ENCODE measurements at regions not wholly inside any gene's neighbourhood (a gene's known extent, or its start where the extent isn't known, plus 50 kb on each side); places are given as distances from the start of the nearest gene placed in this dataset.
"Not testable (repeated sequence)": the region's sequence is repeated elsewhere in the genome, so short reads cannot be mapped to it uniquely, and the experiment has no call there.

DNA sequence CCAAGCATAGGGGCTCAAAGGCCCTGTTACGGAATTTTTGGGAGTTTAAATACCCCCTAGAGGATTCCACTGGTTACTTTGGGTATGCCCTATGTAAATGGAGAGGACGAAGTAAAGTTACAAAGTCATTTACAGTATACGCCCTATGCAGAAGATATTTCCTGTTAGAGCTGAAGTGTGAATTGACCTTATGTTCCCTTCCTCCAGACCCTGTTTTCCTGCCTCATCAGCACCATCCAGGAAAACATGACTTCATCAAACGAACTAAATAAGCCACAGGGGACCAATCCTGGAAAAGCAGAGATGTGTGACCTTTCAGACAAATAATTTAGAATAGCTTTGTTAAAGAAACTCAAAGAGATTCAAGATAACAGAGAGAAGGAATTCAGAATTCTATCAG lies 177.4 kb downstream of the SQOR start:
- no peak for DNase-seq

- DNase-seq, result not testable (repeated sequence)
Observed at GRCh38 chr15:45817578-45817977, 182.7 kb downstream of the SQOR start.

- DNase-seq, result no peak
Observed at GRCh38 chr15:45821390-45821789, 186.6 kb downstream of the SQOR start.

DNA sequence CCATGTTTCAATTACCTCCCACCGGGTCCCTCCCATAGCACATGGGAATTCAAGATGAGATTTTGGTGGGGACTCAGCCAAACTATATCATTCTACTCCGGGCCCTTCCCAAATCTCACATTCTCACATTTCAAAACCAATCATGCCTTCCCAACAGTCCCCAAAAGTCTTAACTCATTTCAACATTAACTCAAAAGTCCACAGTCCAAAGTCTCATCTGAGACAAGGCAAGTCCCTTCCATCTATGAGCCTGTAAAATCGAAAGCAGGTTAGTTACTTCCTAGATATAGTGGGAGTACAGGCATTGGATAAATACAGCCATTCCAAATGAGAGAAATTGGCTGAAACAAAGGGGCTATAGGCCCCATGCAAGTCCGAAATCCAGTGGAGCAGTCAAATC lies 188.1 kb downstream of the SQOR start:
- not testable (repeated sequence) for DNase-seq

DNA sequence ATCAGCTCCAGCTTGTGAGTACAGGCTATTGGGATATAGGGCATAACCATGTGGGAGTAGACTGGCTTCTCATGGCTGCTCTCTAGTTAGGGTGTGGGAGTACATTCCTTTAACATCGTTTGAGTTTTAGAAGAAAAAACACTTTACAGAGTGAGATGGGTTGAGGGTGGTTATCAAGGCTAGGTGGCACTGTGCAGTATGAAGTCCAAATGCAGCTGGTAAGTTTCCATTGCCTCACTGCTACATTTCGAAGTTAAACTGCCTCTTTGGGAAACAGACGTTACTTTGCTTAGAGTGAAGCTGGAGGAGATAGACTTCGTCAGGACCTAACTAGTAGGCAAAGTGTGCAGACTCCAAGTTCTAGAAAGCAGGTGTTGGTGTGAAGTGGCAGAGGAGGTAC lies 192.4 kb downstream of the SQOR start:
- no peak for DNase-seq

- no peak for DNase-seq
Observed at GRCh38 chr15:45827766-45828165, 192.9 kb downstream of the SQOR start.

- no peak for DNase-seq
Observed at GRCh38 chr15:45829336-45830153, 194.7 kb downstream of the SQOR start.

GRCh38 chr15:45831787-45832186 lies 197.0 kb downstream of the SQOR start:
- no peak for DNase-seq

- no peak for DNase-seq
Observed at GRCh38 chr15:45834622-45835021, 199.8 kb downstream of the SQOR start.

- no peak for DNase-seq
Observed at GRCh38 chr15:45842151-45842550, 207.3 kb downstream of the SQOR start.

GRCh38 chr15:45847645-45848044 lies 212.8 kb downstream of the SQOR start:
- DNase-seq, result no peak

GRCh38 chr15:45849136-45849535 lies 214.3 kb downstream of the SQOR start:
- no peak for DNase-seq

DNA sequence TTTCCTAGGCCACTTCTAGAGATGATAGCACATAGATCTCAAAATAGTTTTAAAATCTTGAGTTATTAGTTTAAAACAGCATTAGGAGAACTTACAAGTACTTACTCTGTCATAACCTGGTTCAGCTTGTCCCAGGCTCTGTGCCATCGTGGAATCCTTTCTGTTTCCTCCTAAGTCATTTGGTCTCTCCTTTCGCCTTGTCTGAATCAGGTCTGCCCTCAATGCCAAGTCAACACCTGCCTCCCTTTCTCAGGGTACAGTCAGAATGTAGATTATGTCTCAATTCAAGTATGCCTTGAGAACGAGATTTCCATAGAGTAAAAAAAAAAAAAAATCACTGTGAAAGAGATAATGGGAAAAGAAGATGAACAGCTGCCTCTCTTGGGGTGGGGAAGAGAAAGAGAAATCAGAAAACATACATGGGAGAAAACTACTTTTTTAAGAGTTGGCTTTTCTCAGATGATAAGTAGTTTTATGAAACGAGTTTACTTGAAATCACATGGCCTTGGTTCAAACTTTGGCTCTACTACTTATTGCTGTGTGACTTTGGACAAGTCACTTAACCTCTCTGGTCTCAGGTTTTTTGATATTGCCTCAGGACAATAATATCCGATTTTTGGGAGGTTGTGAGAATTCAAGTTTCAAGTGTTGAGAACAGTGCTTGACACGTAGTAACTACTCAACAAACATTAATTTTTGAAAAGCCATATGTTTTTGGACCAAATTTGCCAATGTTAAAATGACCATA lies 219.8 kb downstream of the SQOR start:
- DNase-seq, result no peak

DNA sequence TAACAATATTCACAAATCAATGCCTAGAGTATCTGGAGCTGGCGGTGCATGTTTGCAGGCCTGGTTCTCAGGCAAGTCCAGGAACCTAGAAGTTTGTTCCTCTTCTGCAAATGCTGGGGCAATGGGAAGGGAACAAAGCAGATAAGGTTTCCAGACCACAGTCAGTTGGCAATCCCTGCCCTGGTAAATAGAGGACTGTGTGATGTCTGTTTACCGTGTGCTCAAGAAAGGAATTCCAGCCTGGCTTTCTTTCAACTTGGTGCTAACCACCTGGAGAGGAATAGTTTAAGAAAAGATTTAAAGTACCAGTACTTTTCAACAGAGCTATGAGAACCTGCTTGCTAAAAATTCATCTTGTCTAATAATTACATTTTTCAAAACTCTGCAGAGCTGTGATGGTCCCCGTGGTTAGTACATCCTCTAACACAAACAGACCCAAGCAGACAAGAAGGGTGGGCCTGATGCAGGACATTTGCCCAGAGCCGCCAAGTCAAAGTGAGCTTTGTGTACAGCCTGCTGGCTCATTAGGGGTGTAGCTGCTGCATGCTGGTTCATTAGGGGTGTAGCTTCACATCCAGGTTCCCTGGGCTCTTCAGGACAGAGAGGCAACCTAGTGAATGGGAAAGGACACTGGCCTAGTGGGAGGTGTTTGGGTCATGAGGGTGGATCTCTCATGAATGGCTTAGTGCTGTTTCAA lies 220.5 kb downstream of the SQOR start:
- no peak for DNase-seq

- DNase-seq, result no peak
Observed at GRCh38 chr15:45855907-45856579, 221.2 kb downstream of the SQOR start.

- no peak for DNase-seq
Observed at GRCh38 chr15:45857291-45857690, 222.5 kb downstream of the SQOR start.

DNA sequence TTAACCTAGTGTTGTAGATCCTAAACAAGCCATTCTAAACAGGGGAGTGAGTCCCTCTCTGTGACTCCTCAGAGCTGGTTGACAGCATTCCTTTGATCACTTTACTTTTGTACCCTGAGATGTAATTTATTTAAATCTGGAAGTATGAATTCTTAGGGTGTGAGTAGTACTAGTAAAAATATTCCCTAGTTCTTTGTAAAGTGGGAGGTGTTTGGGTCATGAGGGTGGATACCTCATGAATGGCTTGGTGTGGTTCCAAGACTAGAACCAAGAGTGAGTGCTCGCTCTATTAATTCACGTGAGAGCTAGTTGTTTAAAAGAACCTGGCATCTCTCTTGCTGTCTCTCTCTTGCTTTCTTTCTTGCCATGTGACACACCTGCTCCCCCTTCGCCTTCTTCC lies 223.7 kb downstream of the SQOR start:
- DNase-seq, result no peak

DNA sequence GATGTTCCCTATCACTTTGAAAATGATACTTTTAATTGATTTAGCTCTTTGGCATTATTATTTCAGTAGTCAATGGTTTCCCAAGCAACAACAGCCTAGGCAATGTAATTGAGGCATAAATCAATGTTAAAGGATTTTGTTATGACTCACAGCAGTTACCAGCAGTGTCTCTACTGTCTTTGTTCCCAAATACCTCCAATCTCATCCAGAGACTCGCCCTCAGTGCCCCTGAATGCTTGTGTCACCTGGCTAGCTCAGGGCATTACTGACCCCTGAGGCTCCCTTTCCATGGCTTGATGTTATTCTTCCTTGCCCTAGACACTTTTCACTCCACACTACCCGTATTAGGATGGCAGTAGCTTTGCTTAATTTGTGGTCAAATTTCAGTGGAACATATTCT lies 227.2 kb downstream of the SQOR start:
- no peak for DNase-seq

- DNase-seq, result no peak
Observed at GRCh38 chr15:45863881-45864580, 229.2 kb downstream of the SQOR start.

DNA sequence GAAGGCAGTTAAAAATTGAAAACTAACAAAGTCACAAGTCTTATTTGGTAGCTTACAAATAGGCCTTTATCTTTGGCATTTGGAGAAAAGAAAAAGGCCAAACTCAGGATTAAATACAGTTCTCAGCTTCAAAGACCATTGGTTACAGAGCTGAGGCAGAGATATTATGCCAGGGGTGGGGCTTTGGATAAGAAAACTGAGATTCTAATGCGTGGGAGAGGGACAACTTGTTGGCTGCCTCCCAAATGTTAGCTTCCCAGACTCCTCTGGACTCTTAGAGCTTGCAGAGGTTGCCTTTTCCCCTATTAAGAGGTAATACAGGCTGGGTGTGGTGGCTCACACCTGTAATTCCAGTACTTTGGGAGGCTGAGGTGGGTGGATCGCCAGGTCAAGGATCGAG lies 231.8 kb downstream of the SQOR start:
- DNase-seq, result no peak

GRCh38 chr15:45867281-45867680 lies 232.5 kb downstream of the SQOR start:
- DNase-seq, result no peak

GRCh38 chr15:45868109-45868691 lies 233.4 kb downstream of the SQOR start:
- no peak for DNase-seq
